PFSK-1 (cell line): ENCODE measurements at regions not wholly inside any gene's neighbourhood (a gene's known extent, or its start where the extent isn't known, plus 50 kb on each side); places are given as distances from the start of the nearest gene placed in this dataset.

Source experiments
- TAF1 ChIP-seq: IDR thresholded peaks from 2 replicates; pipeline ENCODE4 v1.6.1; 2012; ENCODE audit warnings: low read length, control low read depth, borderline replicate concordance; ENCODE audit not compliant: insufficient read depth
- TF ChIP-seq, protein P1 (sequence below), 2 experiments: IDR thresholded peaks; 2 replicates each; pipeline versions ENCODE4 v1.6.1 to v1.8.0; 2011 to 2012; ENCODE audit warnings: low read depth in 2 of 2, low read length in 2 of 2, control low read depth in 1 of 2, inconsistent platforms in 1 of 2, mild to moderate bottlenecking in 1 of 2, moderate library complexity in 1 of 2; ENCODE audit not compliant: insufficient read depth in 1 of 2

DNA sequence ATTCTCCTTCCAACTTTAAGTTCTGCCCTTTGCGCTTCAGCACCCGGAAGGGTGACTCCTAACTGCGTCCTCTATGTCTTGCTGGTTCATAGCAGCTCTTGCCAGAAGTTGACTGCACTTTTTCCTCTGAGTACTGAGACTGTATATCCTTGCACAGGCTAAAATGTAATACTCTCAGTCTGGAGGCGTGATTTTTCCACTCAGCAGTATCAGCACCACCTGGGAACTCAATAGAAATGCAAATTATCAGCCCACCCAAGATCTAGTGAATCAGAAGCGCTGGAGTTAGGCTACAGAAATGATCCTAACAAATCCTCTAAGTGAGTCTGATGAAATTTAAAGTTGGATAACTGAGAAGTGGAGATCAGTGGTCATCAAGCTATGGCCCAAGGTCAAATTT, 1611.9 kb upstream of the SLC10A2 start:
- TF ChIP-seq TAF1: no peak
- TF ChIP-seq, protein P1, sequence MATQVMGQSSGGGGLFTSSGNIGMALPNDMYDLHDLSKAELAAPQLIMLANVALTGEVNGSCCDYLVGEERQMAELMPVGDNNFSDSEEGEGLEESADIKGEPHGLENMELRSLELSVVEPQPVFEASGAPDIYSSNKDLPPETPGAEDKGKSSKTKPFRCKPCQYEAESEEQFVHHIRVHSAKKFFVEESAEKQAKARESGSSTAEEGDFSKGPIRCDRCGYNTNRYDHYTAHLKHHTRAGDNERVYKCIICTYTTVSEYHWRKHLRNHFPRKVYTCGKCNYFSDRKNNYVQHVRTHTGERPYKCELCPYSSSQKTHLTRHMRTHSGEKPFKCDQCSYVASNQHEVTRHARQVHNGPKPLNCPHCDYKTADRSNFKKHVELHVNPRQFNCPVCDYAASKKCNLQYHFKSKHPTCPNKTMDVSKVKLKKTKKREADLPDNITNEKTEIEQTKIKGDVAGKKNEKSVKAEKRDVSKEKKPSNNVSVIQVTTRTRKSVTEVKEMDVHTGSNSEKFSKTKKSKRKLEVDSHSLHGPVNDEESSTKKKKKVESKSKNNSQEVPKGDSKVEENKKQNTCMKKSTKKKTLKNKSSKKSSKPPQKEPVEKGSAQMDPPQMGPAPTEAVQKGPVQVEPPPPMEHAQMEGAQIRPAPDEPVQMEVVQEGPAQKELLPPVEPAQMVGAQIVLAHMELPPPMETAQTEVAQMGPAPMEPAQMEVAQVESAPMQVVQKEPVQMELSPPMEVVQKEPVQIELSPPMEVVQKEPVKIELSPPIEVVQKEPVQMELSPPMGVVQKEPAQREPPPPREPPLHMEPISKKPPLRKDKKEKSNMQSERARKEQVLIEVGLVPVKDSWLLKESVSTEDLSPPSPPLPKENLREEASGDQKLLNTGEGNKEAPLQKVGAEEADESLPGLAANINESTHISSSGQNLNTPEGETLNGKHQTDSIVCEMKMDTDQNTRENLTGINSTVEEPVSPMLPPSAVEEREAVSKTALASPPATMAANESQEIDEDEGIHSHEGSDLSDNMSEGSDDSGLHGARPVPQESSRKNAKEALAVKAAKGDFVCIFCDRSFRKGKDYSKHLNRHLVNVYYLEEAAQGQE (IDR thresholded peaks at IDR 0.05; ENCODE audit: insufficient read depth in 1 of 2, low read depth in 2 of 2, low read length in 2 of 2): no peak
